PFSK-1 (cell line): ENCODE measurements at regions not wholly inside any gene's neighbourhood (a gene's known extent, or its start where the extent isn't known, plus 50 kb on each side); places are given as distances from the start of the nearest gene placed in this dataset.

Experiments used
- POLR2AphosphoS5 ChIP-seq: IDR thresholded peaks from 2 replicates; pipeline ENCODE4 v1.6.1; 2012; ENCODE audit warnings: low read depth, mild to moderate bottlenecking, control low read depth, low read length, moderate library complexity
- REST ChIP-seq, 2 experiments: IDR thresholded peaks; 2 replicates each; pipeline versions ENCODE4 v1.6.1 to v1.8.0; 2011 to 2012; ENCODE audit warnings: low read depth in 2 of 2, low read length in 2 of 2, control low read depth in 1 of 2, inconsistent platforms in 1 of 2, mild to moderate bottlenecking in 1 of 2, moderate library complexity in 1 of 2; ENCODE audit not compliant: insufficient read depth in 1 of 2
- SIN3A ChIP-seq: IDR thresholded peaks from 2 replicates; pipeline ENCODE4 v1.6.1; 2012; ENCODE audit warnings: mild to moderate bottlenecking, low read length, moderate library complexity, borderline replicate concordance; ENCODE audit not compliant: insufficient read depth
- TAF1 ChIP-seq: IDR thresholded peaks from 2 replicates; pipeline ENCODE4 v1.6.1; 2012; ENCODE audit warnings: low read length, control low read depth, borderline replicate concordance; ENCODE audit not compliant: insufficient read depth

DNA sequence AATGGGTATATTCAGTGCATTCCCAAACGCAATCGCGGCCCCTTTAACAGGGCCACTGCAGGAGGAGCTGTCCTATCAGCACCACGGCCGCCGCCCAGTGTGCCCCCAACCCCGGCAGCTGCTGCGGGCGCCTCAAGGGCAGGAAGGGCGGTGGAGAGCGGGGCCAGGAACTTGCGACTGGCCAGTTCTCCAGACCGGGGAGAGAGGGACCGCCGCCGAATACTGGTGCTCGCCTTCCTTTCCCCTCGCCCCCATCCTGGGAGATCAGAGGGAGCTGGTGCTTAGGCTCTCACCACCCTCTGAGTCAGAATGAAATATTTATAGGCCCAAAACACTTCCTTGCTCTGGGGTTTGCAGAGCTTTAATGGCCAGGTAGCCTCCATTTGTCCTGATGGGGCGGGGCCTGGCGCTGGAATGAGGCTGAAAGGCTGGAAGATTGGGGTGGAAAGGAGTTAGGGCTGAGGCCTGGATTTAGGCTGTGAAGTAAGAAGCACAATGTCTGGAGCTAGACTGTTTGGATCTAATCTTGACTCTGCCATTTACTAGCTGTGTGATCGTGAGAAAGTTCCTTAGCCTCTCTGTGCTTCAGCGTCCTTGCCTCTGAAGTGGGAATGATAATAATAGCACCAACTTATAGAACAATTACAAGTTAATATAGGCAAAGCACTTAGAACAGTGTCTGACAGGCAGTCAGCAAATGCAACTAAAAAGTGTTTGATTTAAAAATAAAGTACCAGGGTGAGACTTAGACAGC is 75.5 kb downstream of the NAV1 start:
- no peak for TF ChIP-seq POLR2AphosphoS5
- TF ChIP-seq TAF1: no peak
- no peak for TF ChIP-seq SIN3A
- peak; percentile 94 to 96 for TF ChIP-seq REST (IDR thresholded peaks at IDR 0.05; ENCODE audit: insufficient read depth in 1 of 2, low read depth in 2 of 2, low read length in 2 of 2)
